ENCODE measurements at regions not wholly inside any gene's neighbourhood (a gene's known extent, or its start where the extent isn't known, plus 50 kb on each side); places are given as distances from the start of the nearest gene placed in this dataset.

- TF ChIP-seq ZNF462 (CRISPR knock-in tag; IDR thresholded peaks at IDR 0.05) = no peak
- no peak for TF ChIP-seq ZNF114 (CRISPR knock-in tag; IDR thresholded peaks at IDR 0.05)
- TF ChIP-seq ETS1 (IDR thresholded peaks at IDR 0.05) = no peak
- TF ChIP-seq POLR2AphosphoS5 (IDR thresholded peaks at IDR 0.05; ENCODE audit: low read depth) = no peak
- no peak for TF ChIP-seq EZH2phosphoT487 (IDR thresholded peaks at IDR 0.05; ENCODE audit: unreplicated experiment)
- no peak for TF ChIP-seq CTCF (conservative IDR thresholded peaks at IDR 0.05; ENCODE audit: low read depth in 2 of 2)
- TF ChIP-seq EZH2 (IDR thresholded peaks at IDR 0.05; ENCODE audit: low read depth, unreplicated experiment) = no peak
- no peak for TF ChIP-seq JUNB (IDR thresholded peaks at IDR 0.05; ENCODE audit: unreplicated experiment)
- TF ChIP-seq REST (IDR thresholded peaks at IDR 0.05; ENCODE audit: unreplicated experiment) = no peak
- no peak for TF ChIP-seq NANOG (IDR thresholded peaks at IDR 0.05; ENCODE audit: borderline replicate concordance)
Observed at GRCh38 chr3:117922039-117922438, 1112.6 kb downstream of the IGSF11 start (continued).

All from GM23338 (cell line).